Suprapubic skin (tissue), 4 donors: ENCODE measurements at regions not wholly inside any gene's neighbourhood (a gene's known extent, or its start where the extent isn't known, plus 50 kb on each side); places are given as distances from the start of the nearest gene placed in this dataset.

Experiments
- EP300 ChIP-seq: sonication (generic); formaldehyde crosslinking; IDR thresholded peaks from one replicate; pipeline ENCODE4 v1.6.1; 2017; ENCODE audit warnings: antibody characterized with exemption
- POLR2A ChIP-seq, 2 donors: fragments of 450-650 bp; IDR thresholded peaks; one replicate each; pipeline ENCODE4 v1.6.1; 2017; ENCODE audit warnings: antibody characterized with exemption in 2 of 2, mild to moderate bottlenecking in 2 of 2, moderate library complexity in 2 of 2
- POLR2AphosphoS5 ChIP-seq, 3 donors: sonication (generic); formaldehyde crosslinking; IDR thresholded peaks; one replicate each; pipeline ENCODE4 v1.6.1; 2017; ENCODE audit warnings: antibody characterized with exemption in 3 of 3
- TF ChIP-seq, protein P1 (sequence below), 2 donors: fragments of 200-600 bp in 1 of 2; fragments of 450-650 bp in 1 of 2; sonication (generic) in 1 of 2; IDR thresholded peaks; one replicate each; pipeline ENCODE4 v1.5.1; 2016 to 2019; ENCODE audit warnings: antibody characterized with exemption in 2 of 2, mild to moderate bottlenecking in 1 of 2, moderate library complexity in 1 of 2

- TF ChIP-seq, protein P1, sequence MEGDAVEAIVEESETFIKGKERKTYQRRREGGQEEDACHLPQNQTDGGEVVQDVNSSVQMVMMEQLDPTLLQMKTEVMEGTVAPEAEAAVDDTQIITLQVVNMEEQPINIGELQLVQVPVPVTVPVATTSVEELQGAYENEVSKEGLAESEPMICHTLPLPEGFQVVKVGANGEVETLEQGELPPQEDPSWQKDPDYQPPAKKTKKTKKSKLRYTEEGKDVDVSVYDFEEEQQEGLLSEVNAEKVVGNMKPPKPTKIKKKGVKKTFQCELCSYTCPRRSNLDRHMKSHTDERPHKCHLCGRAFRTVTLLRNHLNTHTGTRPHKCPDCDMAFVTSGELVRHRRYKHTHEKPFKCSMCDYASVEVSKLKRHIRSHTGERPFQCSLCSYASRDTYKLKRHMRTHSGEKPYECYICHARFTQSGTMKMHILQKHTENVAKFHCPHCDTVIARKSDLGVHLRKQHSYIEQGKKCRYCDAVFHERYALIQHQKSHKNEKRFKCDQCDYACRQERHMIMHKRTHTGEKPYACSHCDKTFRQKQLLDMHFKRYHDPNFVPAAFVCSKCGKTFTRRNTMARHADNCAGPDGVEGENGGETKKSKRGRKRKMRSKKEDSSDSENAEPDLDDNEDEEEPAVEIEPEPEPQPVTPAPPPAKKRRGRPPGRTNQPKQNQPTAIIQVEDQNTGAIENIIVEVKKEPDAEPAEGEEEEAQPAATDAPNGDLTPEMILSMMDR (IDR thresholded peaks at IDR 0.05) = no peak
- no peak for TF ChIP-seq POLR2A (IDR thresholded peaks at IDR 0.05)
- TF ChIP-seq EP300 = no peak
- TF ChIP-seq POLR2AphosphoS5 (IDR thresholded peaks at IDR 0.05) = no peak
Measured at GRCh38 chr2:19826874-19827273, 74.9 kb downstream of the TTC32 start.
